ENCODE measurements at regions not wholly inside any gene's neighbourhood (a gene's known extent, or its start where the extent isn't known, plus 50 kb on each side); places are given as distances from the start of the nearest gene placed in this dataset.

DNA sequence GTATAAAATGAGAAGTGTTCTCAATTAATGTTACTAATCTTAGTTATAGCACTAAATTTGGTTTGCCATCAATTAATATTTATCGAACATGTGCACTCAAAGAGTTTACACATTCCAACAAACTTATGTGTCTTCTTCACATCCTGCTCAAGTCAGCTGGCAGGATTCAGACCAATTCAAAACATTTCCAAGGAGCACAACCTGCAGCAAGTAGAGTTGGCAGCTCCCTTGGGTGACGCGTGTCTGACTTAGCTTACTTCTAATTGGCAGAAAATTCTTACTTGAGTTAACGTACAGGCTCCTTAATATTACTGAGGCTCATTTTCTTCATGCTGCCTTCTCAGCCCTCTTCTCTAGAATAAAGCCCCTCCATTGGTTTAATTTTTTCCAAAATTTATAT, 110.4 kb upstream of the PFN2 start:
- no peak overlapping the region for H3K4me3 ChIP-seq
- peaks cover 0 to 10% (median 8%) of the 10 kb centered on the region in 3 donors for H3K9me3 ChIP-seq
- peaks cover 0 to 17% (median 4%) of the 10 kb centered on the region in 4 donors for H3K4me1 ChIP-seq
- TF ChIP-seq CTCF (IDR thresholded peaks at IDR 0.05), result no peak
- no peaks in the 10 kb centered on the region for H3K36me3 ChIP-seq
- intact Hi-C loops (cut with DNase I; ENCODE audit: low total_unique reads), result no loop called here
- DNase-seq, result no peak
- no peaks in the 10 kb centered on the region for H3K27me3 ChIP-seq
- no peak overlapping the region for H3K27ac ChIP-seq

GRCh38 chr3:150080058-150080730, 109.5 kb upstream of the PFN2 start:
- Histone ChIP-seq H3K4me1 (peaks cover 0 to 17% (median 4%) of the 10 kb centered on the region in 4 donors), H3K9me3 (peaks cover 0 to 14% (median 9%) of the 10 kb centered on the region in 3 donors), H3K4me3 (no peak overlapping the region), H3K27me3 (no peaks in the 10 kb centered on the region), H3K36me3 (no peaks in the 10 kb centered on the region), H3K27ac (peak overlapping the region; percentile 26 to 38)
- DNase-seq, result no peak
- intact Hi-C loops (cut with DNase I; ENCODE audit: low total_unique reads), result no loop called here
- no peak for TF ChIP-seq CTCF (IDR thresholded peaks at IDR 0.05)

DNA sequence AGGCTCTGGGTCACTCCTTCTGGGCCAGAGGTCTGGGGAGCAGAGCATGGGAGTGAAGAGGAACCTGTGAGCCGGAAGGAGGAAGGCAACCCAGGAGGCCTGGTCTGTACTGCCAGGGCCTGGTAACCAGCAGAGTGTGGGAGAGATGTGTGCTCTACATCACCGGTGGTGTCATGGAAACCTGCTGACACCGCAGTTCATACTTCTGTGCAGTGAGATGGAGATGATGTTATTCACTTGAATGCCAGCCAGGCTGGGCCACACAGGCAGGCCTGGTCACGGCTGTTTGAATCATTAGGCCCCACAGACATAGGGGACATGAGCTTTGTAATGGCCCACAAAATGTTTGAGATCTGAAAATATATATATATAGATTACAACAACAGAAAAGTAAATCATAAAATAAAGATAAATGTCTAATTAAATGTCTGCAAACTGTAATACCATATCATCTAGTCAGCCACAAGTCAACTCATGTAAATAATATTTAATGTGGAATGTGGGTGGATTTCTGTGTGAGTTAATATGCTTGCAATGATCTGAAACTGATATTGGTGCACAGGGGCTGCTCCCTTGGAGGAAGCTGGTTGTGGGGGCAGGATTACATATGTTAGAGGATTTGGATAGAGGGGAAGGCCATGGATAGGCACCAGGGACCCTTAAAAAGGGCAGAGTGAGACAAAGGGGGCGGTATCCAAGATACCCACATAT, 108.5 kb upstream of the PFN2 start:
- Histone ChIP-seq H3K4me3 (no peak overlapping the region), H3K36me3 (no peaks in the 10 kb centered on the region), H3K27ac (peak overlapping the region; percentile 26 to 38), H3K4me1 (peaks cover 0 to 17% (median 4%) of the 10 kb centered on the region in 4 donors), H3K9me3 (peaks cover 0 to 14% (median 9%) of the 10 kb centered on the region in 3 donors), H3K27me3 (no peaks in the 10 kb centered on the region)
- no peak for DNase-seq
- intact Hi-C loops (cut with DNase I; ENCODE audit: low total_unique reads), result no loop called here
- TF ChIP-seq CTCF (IDR thresholded peaks at IDR 0.05), result no peak

- Histone ChIP-seq H3K4me1 (peaks cover 0 to 17% (median 4%) of the 10 kb centered on the region in 4 donors), H3K4me3 (no peak overlapping the region), H3K27me3 (no peaks in the 10 kb centered on the region), H3K36me3 (no peaks in the 10 kb centered on the region), H3K27ac (no peak overlapping the region), H3K9me3 (peaks cover 0 to 14% (median 9%) of the 10 kb centered on the region in 3 donors)
- intact Hi-C loops (cut with DNase I; ENCODE audit: low total_unique reads), result no loop called here
- DNase-seq, result no peak
- no peak for TF ChIP-seq CTCF (IDR thresholded peaks at IDR 0.05)
These were observed 107.0 kb upstream of the PFN2 start for GRCh38 chr3:150077581-150078247.

- H3K27me3 ChIP-seq, result no peaks in the 10 kb centered on the region
These were observed 106.4 kb upstream of the PFN2 start for GRCh38 chr3:150077107-150077506.

More at GRCh38 chr3:150077107-150077506, 106.4 kb upstream of the PFN2 start:
- TF ChIP-seq CTCF (IDR thresholded peaks at IDR 0.05), result no peak
- peaks cover 0 to 14% (median 9%) of the 10 kb centered on the region in 3 donors for H3K9me3 ChIP-seq
- no peak overlapping the region for H3K4me3 ChIP-seq
- no peak for DNase-seq
- H3K4me1 ChIP-seq, result peaks cover 0 to 17% (median 4%) of the 10 kb centered on the region in 4 donors
- H3K27ac ChIP-seq, result no peak overlapping the region
- no peaks in the 10 kb centered on the region for H3K36me3 ChIP-seq
- intact Hi-C loops (cut with DNase I; ENCODE audit: low total_unique reads), result no loop called here
